Thyroid gland (tissue), 4 donors: ENCODE measurements at regions not wholly inside any gene's neighbourhood (a gene's known extent, or its start where the extent isn't known, plus 50 kb on each side); places are given as distances from the start of the nearest gene placed in this dataset.

Experiments used
- CTCF ChIP-seq, 6 experiments: fragments of 200-600 bp in 3 of 6; fragments of 450-650 bp in 3 of 6; sonication (generic) in 3 of 6; IDR thresholded peaks; one replicate each; pipeline ENCODE4 v1.5.1; 2016 to 2019; ENCODE audit warnings: antibody characterized with exemption in 6 of 6, mild to moderate bottlenecking in 2 of 6, inconsistent platforms in 1 of 6, moderate library complexity in 1 of 6
- POLR2A ChIP-seq, 2 donors: fragments of 450-650 bp; IDR thresholded peaks; one replicate each; pipeline ENCODE4 v1.6.1; 2017; ENCODE audit warnings: antibody characterized with exemption in 2 of 2, mild to moderate bottlenecking in 2 of 2, moderate library complexity in 1 of 2

GRCh38 chr1:232876506-232877364 lies 71.5 kb downstream of the MAP10 start:
- no peak for TF ChIP-seq POLR2A (IDR thresholded peaks at IDR 0.05)
- TF ChIP-seq CTCF (IDR thresholded peaks at IDR 0.05) = no peak
